BLaER1 treated with 17β-estradiol and CSF1 and Interleukin-3, amounts not matched to agents 10 nM and 100 nM (cell line): ENCODE measurements at regions not wholly inside any gene's neighbourhood (a gene's known extent, or its start where the extent isn't known, plus 50 kb on each side); places are given as distances from the start of the nearest gene placed in this dataset.

ENCODE experiments used
- H3K27ac ChIP-seq, 11 experiments: shearing (Covaris generic); formaldehyde crosslinking; 2 replicates each; pipeline ENCODE4 v1.8.1; 2022
- H3K27me3 ChIP-seq, 11 experiments: shearing (Covaris generic); formaldehyde crosslinking; 2 replicates each; pipeline ENCODE4 v1.8.1; 2022
- H3K36me3 ChIP-seq, 11 experiments: shearing (Covaris generic); formaldehyde crosslinking; 2 replicates each; pipeline ENCODE4 v1.8.1; 2022
- H3K4me1 ChIP-seq, 10 experiments: shearing (Covaris generic); formaldehyde crosslinking; 2 replicates each; pipeline ENCODE4 v1.8.1; 2022
- H3K4me2 ChIP-seq, 11 experiments: shearing (Covaris generic); formaldehyde crosslinking; 2 replicates each; pipeline ENCODE4 v1.8.1; 2022
- H3K4me3 ChIP-seq, 10 experiments: shearing (Covaris generic); formaldehyde crosslinking; 2 replicates each; pipeline ENCODE4 v1.8.1; 2022
- H3K9ac ChIP-seq, 11 experiments: shearing (Covaris generic); formaldehyde crosslinking; 2 replicates each; pipeline ENCODE4 v1.8.1; 2022
- H3K9me3 ChIP-seq, 11 experiments: shearing (Covaris generic); formaldehyde crosslinking; replicated peaks in 1 of 11; 2 replicates each; pipeline ENCODE4 v1.8.1; 2022
- H4K20me1 ChIP-seq, 11 experiments: shearing (Covaris generic); formaldehyde crosslinking; 2 replicates each; pipeline ENCODE4 v1.8.1; 2022
- Cebpa-rat ChIP-seq, 11 experiments: shearing (Covaris generic); IDR thresholded peaks; 2 replicates each; pipeline ENCODE4 v1.8.1; 2022

DNA sequence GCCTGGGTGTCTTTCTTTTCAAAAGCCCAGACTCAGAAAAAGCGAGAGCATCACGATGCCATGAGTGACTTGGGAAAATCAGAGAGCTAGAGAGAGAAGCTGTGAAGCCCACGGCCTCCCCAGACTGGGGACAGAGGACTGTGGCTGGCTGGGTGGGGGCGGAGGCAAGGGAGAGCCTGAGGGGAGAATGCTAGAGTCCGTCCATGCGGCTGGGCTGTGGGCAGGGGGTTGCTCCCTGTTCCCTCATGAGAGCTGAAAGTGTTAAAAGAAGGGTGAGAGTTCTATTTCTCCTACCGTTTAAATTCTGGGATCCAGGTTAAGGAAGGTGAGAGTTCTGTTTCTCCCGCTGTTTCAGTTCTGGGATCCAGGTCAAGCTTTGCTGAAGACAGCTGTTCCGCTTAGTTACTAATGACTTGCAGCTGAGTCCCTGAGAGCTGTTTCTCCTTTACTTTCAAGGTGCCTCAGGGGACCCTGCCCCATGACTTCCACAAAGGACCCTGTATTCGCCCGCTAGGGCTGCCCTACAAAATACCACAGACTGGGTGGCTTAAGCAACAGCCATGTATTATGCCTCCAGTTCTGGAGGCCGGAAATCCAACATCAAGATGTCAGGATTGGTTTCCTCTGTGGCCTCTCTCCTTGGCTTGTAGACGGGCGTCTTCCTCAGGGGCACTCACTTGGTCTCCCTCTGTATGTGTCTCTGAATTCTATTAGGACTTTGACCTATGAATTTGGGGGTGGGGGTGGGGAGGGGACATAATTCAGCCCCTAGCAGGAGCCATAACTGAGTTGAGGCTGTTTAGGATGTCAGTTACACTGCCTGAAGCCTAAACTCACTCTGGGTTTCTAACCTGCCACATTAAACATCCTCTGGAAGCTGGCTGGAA lies 127.0 kb downstream of the PXDC1 start:
- no peaks in the 10 kb centered on the region for H3K9me3 ChIP-seq
- H3K27me3 ChIP-seq = peaks cover 0 to 9% (median 0%) of the 10 kb centered on the region in 11 experiments; a peak in 2 of 22 replicates
- no peaks in the 10 kb centered on the region for H3K36me3 ChIP-seq
- peak overlapping the region in 8 of 11 experiments; percentile 16 to 73 (median 61); a peak in 13 of 22 replicates for H3K27ac ChIP-seq
- H3K4me3 ChIP-seq = peak overlapping the region in 9 of 10 experiments; percentile 5 to 46 (median 36); a peak in 12 of 20 replicates
- TF ChIP-seq Cebpa-rat (IDR thresholded peaks at IDR 0.05) = no peak
- H4K20me1 ChIP-seq = no peaks in the 10 kb centered on the region; a peak in 1 of 22 replicates
- peak overlapping the region; percentile 67 to 84 (median 77) for H3K4me2 ChIP-seq
- peaks cover 19 to 66% (median 45%) of the 10 kb centered on the region in 10 experiments for H3K4me1 ChIP-seq
- H3K9ac ChIP-seq = peak overlapping the region in 8 of 11 experiments; percentile 7 to 73 (median 53); a peak in 12 of 22 replicates

GRCh38 chr6:3623451-3624249 lies 127.9 kb downstream of the PXDC1 start:
- peak overlapping the region in 8 of 11 experiments; percentile 14 to 73 (median 53); a peak in 13 of 22 replicates for H3K9ac ChIP-seq
- H3K4me3 ChIP-seq = peak overlapping the region in 9 of 10 experiments; percentile 5 to 46 (median 36); a peak in 15 of 20 replicates
- H4K20me1 ChIP-seq = no peaks in the 10 kb centered on the region; a peak in 1 of 22 replicates
- H3K4me1 ChIP-seq = peaks cover 18 to 60% (median 42%) of the 10 kb centered on the region in 10 experiments
- H3K27ac ChIP-seq = peak overlapping the region in 8 of 11 experiments; percentile 16 to 73 (median 61); a peak in 13 of 22 replicates
- no peaks in the 10 kb centered on the region for H3K9me3 ChIP-seq
- H3K4me2 ChIP-seq = peak overlapping the region; percentile 67 to 84 (median 77)
- peaks cover 0 to 7% (median 0%) of the 10 kb centered on the region in 11 experiments; a peak in 2 of 22 replicates for H3K27me3 ChIP-seq
- no peak for TF ChIP-seq Cebpa-rat (IDR thresholded peaks at IDR 0.05)
- no peaks in the 10 kb centered on the region for H3K36me3 ChIP-seq

DNA sequence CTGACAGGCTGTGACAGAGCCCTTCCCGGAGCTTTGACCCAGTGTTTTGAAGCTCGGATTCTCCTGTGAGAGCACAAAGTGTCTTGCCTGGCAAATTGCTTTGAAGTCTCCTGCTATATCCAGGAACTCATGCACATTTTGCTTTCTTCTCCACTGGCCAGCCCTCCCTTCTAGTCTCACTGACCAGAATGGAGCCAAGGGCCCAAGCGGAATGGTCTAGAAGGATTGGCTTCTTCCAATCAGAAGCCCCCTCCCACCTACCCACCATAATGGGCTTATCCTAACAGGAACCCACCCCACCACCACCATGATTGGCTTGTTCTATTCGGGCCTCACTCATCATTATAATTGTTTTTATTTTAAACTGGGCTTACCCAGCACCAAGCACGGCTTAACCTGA lies 130.1 kb downstream of the PXDC1 start:
- H4K20me1 ChIP-seq = no peaks in the 10 kb centered on the region; a peak in 1 of 22 replicates
- H3K9ac ChIP-seq = no peak overlapping the region
- no peaks in the 10 kb centered on the region for H3K27me3 ChIP-seq
- peaks cover 11 to 44% (median 29%) of the 10 kb centered on the region in 10 experiments for H3K4me1 ChIP-seq
- H3K4me3 ChIP-seq = no peak overlapping the region
- H3K36me3 ChIP-seq = no peaks in the 10 kb centered on the region
- H3K27ac ChIP-seq = no peak overlapping the region
- TF ChIP-seq Cebpa-rat (IDR thresholded peaks at IDR 0.05) = no peak
- H3K4me2 ChIP-seq = no peak overlapping the region
- H3K9me3 ChIP-seq = no peaks in the 10 kb centered on the region

- no peak overlapping the region for H3K4me2 ChIP-seq
- H3K4me3 ChIP-seq = no peak overlapping the region
- TF ChIP-seq Cebpa-rat (IDR thresholded peaks at IDR 0.05) = no peak
- H3K9me3 ChIP-seq = no peaks in the 10 kb centered on the region
- H3K27me3 ChIP-seq = no peaks in the 10 kb centered on the region
- H3K27ac ChIP-seq = no peak overlapping the region
- no peak overlapping the region for H3K9ac ChIP-seq
- no peaks in the 10 kb centered on the region; a peak in 1 of 22 replicates for H4K20me1 ChIP-seq
- H3K36me3 ChIP-seq = no peaks in the 10 kb centered on the region
- peaks cover 11 to 42% (median 29%) of the 10 kb centered on the region in 10 experiments for H3K4me1 ChIP-seq
These were observed 130.6 kb downstream of the PXDC1 start for GRCh38 chr6:3620937-3621336.

- peaks cover 11 to 36% (median 28%) of the 10 kb centered on the region in 10 experiments for H3K4me1 ChIP-seq
- no peaks in the 10 kb centered on the region for H3K9me3 ChIP-seq
- no peak overlapping the region for H3K9ac ChIP-seq
- no peaks in the 10 kb centered on the region; a peak in 1 of 22 replicates for H4K20me1 ChIP-seq
- no peaks in the 10 kb centered on the region for H3K27me3 ChIP-seq
- no peak for TF ChIP-seq Cebpa-rat (IDR thresholded peaks at IDR 0.05)
- no peak overlapping the region for H3K27ac ChIP-seq
- no peak overlapping the region for H3K4me2 ChIP-seq
- no peak overlapping the region for H3K4me3 ChIP-seq
- no peaks in the 10 kb centered on the region for H3K36me3 ChIP-seq
These were observed 131.1 kb downstream of the PXDC1 start for GRCh38 chr6:3620389-3620788.

DNA sequence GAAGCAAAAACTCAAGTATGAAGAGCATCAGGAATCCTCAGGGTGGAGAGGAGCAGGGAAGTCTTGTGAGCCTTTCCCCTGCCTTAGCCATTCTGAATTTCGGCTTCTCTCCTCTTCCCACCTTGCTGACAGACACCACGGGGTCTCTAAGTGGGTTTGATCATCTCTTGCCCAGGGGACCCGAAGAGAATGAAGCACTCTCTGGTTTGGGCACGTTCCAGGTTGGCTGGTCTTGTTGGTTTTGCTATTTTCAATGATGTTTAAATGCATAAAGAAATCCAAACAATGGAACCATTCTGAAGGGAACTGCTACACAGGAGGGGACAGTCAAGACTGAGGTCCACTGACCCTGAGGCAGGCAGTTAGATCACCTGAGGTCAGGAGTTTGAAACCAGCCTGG lies 131.7 kb downstream of the PXDC1 start:
- no peak overlapping the region for H3K9ac ChIP-seq
- H3K4me1 ChIP-seq = peaks cover 11 to 30% (median 22%) of the 10 kb centered on the region in 10 experiments
- H3K4me3 ChIP-seq = no peak overlapping the region
- no peaks in the 10 kb centered on the region for H3K36me3 ChIP-seq
- no peak overlapping the region for H3K4me2 ChIP-seq
- H3K9me3 ChIP-seq = no peaks in the 10 kb centered on the region
- no peaks in the 10 kb centered on the region for H3K27me3 ChIP-seq
- no peaks in the 10 kb centered on the region for H4K20me1 ChIP-seq
- no peak for TF ChIP-seq Cebpa-rat (IDR thresholded peaks at IDR 0.05)
- no peak overlapping the region for H3K27ac ChIP-seq

GRCh38 chr6:3619201-3619600 lies 132.3 kb downstream of the PXDC1 start:
- no peaks in the 10 kb centered on the region for H3K36me3 ChIP-seq
- no peaks in the 10 kb centered on the region for H3K9me3 ChIP-seq
- no peaks in the 10 kb centered on the region for H3K27me3 ChIP-seq
- no peak for TF ChIP-seq Cebpa-rat (IDR thresholded peaks at IDR 0.05)
- H3K4me2 ChIP-seq = no peak overlapping the region
- no peak overlapping the region for H3K27ac ChIP-seq
- no peaks in the 10 kb centered on the region for H4K20me1 ChIP-seq
- peaks cover 6 to 24% (median 17%) of the 10 kb centered on the region in 10 experiments for H3K4me1 ChIP-seq
- H3K4me3 ChIP-seq = no peak overlapping the region
- H3K9ac ChIP-seq = no peak overlapping the region

- Histone ChIP-seq H4K20me1 (no peaks in the 10 kb centered on the region), H3K27me3 (no peaks in the 10 kb centered on the region), H3K4me2 (no peak overlapping the region), H3K9me3 (no peaks in the 10 kb centered on the region), H3K27ac (no peak overlapping the region), H3K36me3 (no peaks in the 10 kb centered on the region), H3K9ac (no peak overlapping the region), H3K4me1 (peaks cover under 1 to 19% (median 11%) of the 10 kb centered on the region in 10 experiments; a peak in 18 of 20 replicates), H3K4me3 (no peak overlapping the region)
- TF ChIP-seq Cebpa-rat (IDR thresholded peaks at IDR 0.05) = no peak
These were observed 132.9 kb downstream of the PXDC1 start for GRCh38 chr6:3618642-3619041.
